Hepatocyte (in vitro differentiated cells): ENCODE measurements at regions not wholly inside any gene's neighbourhood (a gene's known extent, or its start where the extent isn't known, plus 50 kb on each side); places are given as distances from the start of the nearest gene placed in this dataset.

Experiments used
- DNase-seq: peaks from one replicate; pipeline ENCODE4 v3.0.0-alpha.2; 2016; ENCODE audit warnings: low spot score
- H2AFZ ChIP-seq: fragments of 200-600 bp; sonication (generic); 2 replicates; pipeline ENCODE4 v1.6.0; 2016; ENCODE audit warnings: antibody characterized with exemption, mild to moderate bottlenecking
- H3K27ac ChIP-seq: fragments of 200-600 bp; sonication (generic); 2 replicates; pipeline ENCODE4 v1.5.1; 2016; ENCODE audit warnings: mild to moderate bottlenecking
- H3K27me3 ChIP-seq: fragments of 200-600 bp; sonication (generic); 2 replicates; pipeline ENCODE4 v1.6.1; 2016
- H3K36me3 ChIP-seq: fragments of 200-600 bp; sonication (generic); replicated peaks from 2 replicates; pipeline ENCODE4 v1.5.1; 2016; ENCODE audit warnings: low read depth; ENCODE audit not compliant: insufficient read depth
- H3K4me1 ChIP-seq: fragments of 200-600 bp; sonication (generic); 2 replicates; pipeline ENCODE4 v1.5.1; 2016; ENCODE audit warnings: mild to moderate bottlenecking, moderate library complexity; ENCODE audit not compliant: insufficient read depth
- H3K4me2 ChIP-seq: fragments of 200-600 bp; sonication (generic); 2 replicates; pipeline ENCODE4 v1.6.0; 2016
- H3K4me3 ChIP-seq: fragments of 200-600 bp; sonication (generic); 2 replicates; pipeline ENCODE4 v1.5.1; 2016; ENCODE audit warnings: mild to moderate bottlenecking
- H3K79me2 ChIP-seq: fragments of 200-600 bp; sonication (generic); 2 replicates; pipeline ENCODE4 v1.6.0; 2017; ENCODE audit warnings: mild to moderate bottlenecking
- H3K9me2 ChIP-seq: fragments of 200-600 bp; sonication (generic); replicated peaks from 2 replicates; pipeline ENCODE4 v1.6.0; 2017; ENCODE audit warnings: mild to moderate bottlenecking; ENCODE audit not compliant: insufficient read depth
- H3K9me3 ChIP-seq: fragments of 200-600 bp; sonication (generic); 2 replicates; pipeline ENCODE4 v1.5.1; 2016; ENCODE audit warnings: low read depth, mild to moderate bottlenecking
- H4K20me1 ChIP-seq: fragments of 200-600 bp; sonication (generic); 2 replicates; pipeline ENCODE4 v1.6.0; 2016; ENCODE audit warnings: mild to moderate bottlenecking; ENCODE audit not compliant: insufficient read depth, poor library complexity, severe bottlenecking
- EZH2 ChIP-seq: fragments of 200-600 bp; sonication (generic); IDR thresholded peaks from 2 replicates; pipeline ENCODE4 v1.6.1; 2016; ENCODE audit warnings: antibody characterized with exemption, mild to moderate bottlenecking, borderline replicate concordance
- EZH2phosphoT487 ChIP-seq: fragments of 200-600 bp; sonication (generic); IDR thresholded peaks from one replicate; pipeline ENCODE4 v1.6.1; 2018; ENCODE audit warnings: antibody characterized with exemption, mild to moderate bottlenecking, low read depth, moderate library complexity; ENCODE audit not compliant: unreplicated experiment, severe bottlenecking
- WGBS: methylation state at CpG from one replicate; pipeline ENCODE4 v1.1.6; 2016; ENCODE audit warnings: low lambda C conversion rate; ENCODE audit errors: missing lambda C conversion rate; 5-methylcytosine and 5-hydroxymethylcytosine counted together
- TF ChIP-seq, protein P1 (sequence below): fragments of 200-600 bp; sonication (generic); IDR thresholded peaks from 2 replicates; pipeline ENCODE4 v1.5.1; 2016; ENCODE audit warnings: antibody characterized with exemption, mild to moderate bottlenecking; ENCODE audit not compliant: poor library complexity

DNA sequence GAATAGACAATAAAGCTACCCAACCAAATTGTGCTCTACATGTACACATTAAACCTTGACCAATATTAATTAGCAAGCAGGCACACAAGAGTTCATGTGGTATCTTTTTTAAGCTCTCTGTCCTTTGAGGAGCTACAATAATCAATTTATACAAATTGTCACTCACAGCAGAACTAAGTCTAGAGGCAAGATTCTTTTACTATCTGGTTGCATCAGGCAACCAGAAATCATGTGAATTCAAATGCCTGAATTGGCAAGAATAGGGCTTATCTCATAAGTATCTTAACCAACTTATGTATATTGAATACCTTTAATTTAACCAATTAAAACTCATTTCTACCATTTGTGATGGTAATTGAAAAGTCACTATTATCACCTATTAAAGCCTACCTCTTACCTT lies 145.5 kb upstream of the HAPLN1 start:
- TF ChIP-seq EZH2phosphoT487, result no peak
- TF ChIP-seq, protein P1, sequence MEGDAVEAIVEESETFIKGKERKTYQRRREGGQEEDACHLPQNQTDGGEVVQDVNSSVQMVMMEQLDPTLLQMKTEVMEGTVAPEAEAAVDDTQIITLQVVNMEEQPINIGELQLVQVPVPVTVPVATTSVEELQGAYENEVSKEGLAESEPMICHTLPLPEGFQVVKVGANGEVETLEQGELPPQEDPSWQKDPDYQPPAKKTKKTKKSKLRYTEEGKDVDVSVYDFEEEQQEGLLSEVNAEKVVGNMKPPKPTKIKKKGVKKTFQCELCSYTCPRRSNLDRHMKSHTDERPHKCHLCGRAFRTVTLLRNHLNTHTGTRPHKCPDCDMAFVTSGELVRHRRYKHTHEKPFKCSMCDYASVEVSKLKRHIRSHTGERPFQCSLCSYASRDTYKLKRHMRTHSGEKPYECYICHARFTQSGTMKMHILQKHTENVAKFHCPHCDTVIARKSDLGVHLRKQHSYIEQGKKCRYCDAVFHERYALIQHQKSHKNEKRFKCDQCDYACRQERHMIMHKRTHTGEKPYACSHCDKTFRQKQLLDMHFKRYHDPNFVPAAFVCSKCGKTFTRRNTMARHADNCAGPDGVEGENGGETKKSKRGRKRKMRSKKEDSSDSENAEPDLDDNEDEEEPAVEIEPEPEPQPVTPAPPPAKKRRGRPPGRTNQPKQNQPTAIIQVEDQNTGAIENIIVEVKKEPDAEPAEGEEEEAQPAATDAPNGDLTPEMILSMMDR, result no peak
- no peak for TF ChIP-seq EZH2
- Histone ChIP-seq H3K27ac (no peak overlapping the region), H3K4me3 (no peak overlapping the region), H3K27me3 (no peaks in the 10 kb centered on the region), H3K4me2 (no peak overlapping the region), H3K4me1 (no peaks in the 10 kb centered on the region), H3K79me2 (no peaks in the 10 kb centered on the region), H3K9me3 (no peaks in the 10 kb centered on the region), H2AFZ (no peak overlapping the region), H4K20me1 (no peaks in the 10 kb centered on the region), H3K36me3 (no peaks in the 10 kb centered on the region), H3K9me2 (no peaks in the 10 kb centered on the region)
- DNase-seq, result no peak

DNA sequence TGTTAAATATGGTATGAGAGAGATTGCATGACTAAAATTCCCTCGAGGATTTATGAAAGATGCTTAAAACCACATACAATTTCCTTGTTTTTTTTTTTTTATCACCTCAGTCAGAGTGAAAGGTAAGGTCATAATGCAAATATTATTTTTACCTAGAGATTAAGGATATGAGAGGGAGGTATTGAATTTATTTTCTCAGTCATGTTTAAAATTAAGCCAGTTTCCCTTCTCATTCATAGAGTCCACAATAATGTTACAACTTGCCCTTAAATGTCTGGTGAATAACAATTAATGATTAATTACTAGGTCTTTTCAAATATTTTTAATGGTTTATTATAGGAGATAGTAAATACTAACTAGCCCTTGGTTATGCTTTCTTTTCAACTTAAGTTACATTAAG lies 144.9 kb upstream of the HAPLN1 start:
- H3K36me3 ChIP-seq, result no peaks in the 10 kb centered on the region
- no peaks in the 10 kb centered on the region for H3K4me1 ChIP-seq
- H3K9me2 ChIP-seq, result no peaks in the 10 kb centered on the region
- H3K27me3 ChIP-seq, result no peaks in the 10 kb centered on the region
- H4K20me1 ChIP-seq, result no peaks in the 10 kb centered on the region
- H3K27ac ChIP-seq, result no peak overlapping the region
- H3K4me3 ChIP-seq, result no peak overlapping the region
- 85% methylated on average over 1 of the region's 1 CpG for whole genome bisulfite sequencing
- no peak overlapping the region for H3K4me2 ChIP-seq
- H2AFZ ChIP-seq, result no peak overlapping the region
- H3K9me3 ChIP-seq, result no peaks in the 10 kb centered on the region
- no peaks in the 10 kb centered on the region for H3K79me2 ChIP-seq
- DNase-seq, result no peak
- TF ChIP-seq, protein P1, result no peak
- TF ChIP-seq EZH2 (no peak), EZH2phosphoT487 (no peak)

DNA sequence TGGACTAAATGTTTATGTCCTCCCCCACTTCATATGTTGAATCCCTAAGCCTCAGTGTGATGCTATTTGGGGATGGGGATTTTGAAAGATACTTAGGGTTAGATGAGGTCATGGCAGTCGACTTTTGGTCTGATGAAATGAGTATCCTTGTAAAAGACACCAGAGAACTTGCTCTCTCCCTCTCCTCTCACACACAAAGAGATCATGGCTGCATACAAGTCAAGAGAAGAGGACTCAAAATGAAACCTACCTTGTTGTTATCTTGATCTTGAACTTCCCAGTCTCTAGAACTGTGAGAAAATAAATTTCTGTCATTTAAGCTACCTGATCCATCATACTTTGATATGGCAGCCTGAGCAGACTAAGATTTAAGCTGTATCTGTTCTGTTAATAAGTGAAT lies 144.0 kb upstream of the HAPLN1 start:
- WGBS, result 67% methylated on average over 1 of the region's 1 CpG
- no peaks in the 10 kb centered on the region for H4K20me1 ChIP-seq
- no peak overlapping the region for H3K4me2 ChIP-seq
- no peak overlapping the region for H3K27ac ChIP-seq
- no peak overlapping the region for H2AFZ ChIP-seq
- no peaks in the 10 kb centered on the region for H3K36me3 ChIP-seq
- no peak for DNase-seq
- no peaks in the 10 kb centered on the region for H3K79me2 ChIP-seq
- H3K27me3 ChIP-seq, result no peaks in the 10 kb centered on the region
- TF ChIP-seq, protein P1, result no peak
- TF ChIP-seq EZH2phosphoT487 (no peak), EZH2 (no peak)
- no peaks in the 10 kb centered on the region for H3K9me3 ChIP-seq
- no peaks in the 10 kb centered on the region for H3K4me1 ChIP-seq
- no peak overlapping the region for H3K4me3 ChIP-seq
- no peaks in the 10 kb centered on the region for H3K9me2 ChIP-seq

DNA sequence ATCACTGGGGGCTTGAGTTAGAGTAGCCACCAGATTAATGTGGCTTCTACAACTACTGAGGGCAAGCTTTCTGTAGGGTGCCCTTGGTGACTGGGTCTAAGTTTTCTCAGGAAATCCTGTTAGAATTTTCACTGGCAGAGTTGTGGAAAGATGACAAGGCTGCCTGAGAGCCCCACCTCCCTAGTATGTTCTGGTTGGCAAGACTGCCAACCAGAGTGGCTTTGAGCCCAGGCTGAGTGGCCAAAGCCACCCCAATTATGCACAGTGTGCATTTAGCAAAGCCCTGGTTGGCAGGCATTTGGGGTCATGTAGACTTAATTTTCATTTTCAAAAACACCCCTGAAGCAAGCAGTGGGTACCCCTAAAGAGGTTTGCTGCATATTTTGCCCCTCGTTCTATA lies 136.7 kb upstream of the HAPLN1 start:
- no peak for DNase-seq

More for the DNA sequence above, 136.7 kb upstream of the HAPLN1 start:
- Histone ChIP-seq H2AFZ (no peak overlapping the region), H3K9me3 (no peaks in the 10 kb centered on the region), H3K4me3 (no peak overlapping the region), H3K79me2 (no peaks in the 10 kb centered on the region), H3K9me2 (no peaks in the 10 kb centered on the region), H3K4me1 (no peaks in the 10 kb centered on the region), H3K36me3 (no peaks in the 10 kb centered on the region), H3K4me2 (no peak overlapping the region), H4K20me1 (no peaks in the 10 kb centered on the region), H3K27ac (no peak overlapping the region), H3K27me3 (no peaks in the 10 kb centered on the region)
- 90% methylated on average over 1 of the region's 1 CpG for WGBS
- TF ChIP-seq, protein P1, result no peak
- no peak for TF ChIP-seq EZH2
- no peak for TF ChIP-seq EZH2phosphoT487
